Psoas muscle (tissue), 7 donors: ENCODE measurements at regions not wholly inside any gene's neighbourhood (a gene's known extent, or its start where the extent isn't known, plus 50 kb on each side); places are given as distances from the start of the nearest gene placed in this dataset.
"Not testable (repeated sequence)": the region's sequence is repeated elsewhere in the genome, so short reads cannot be mapped to it uniquely, and the experiment has no call there.

Experiments
- ATAC-seq, 4 donors: fragments of 200-7000 bp; cut with Tn5 transposase; one replicate each; pipeline ENCODE4 v1.9.1; 2020; ENCODE audit warnings: moderate library complexity in 3 of 4, mild to moderate bottlenecking in 2 of 4
- DNase-seq, 2 donors: peaks; one replicate each; pipeline ENCODE4 v3.0.0-alpha.2; 2020
- H3K27ac ChIP-seq: fragments of 200-600 bp; one replicate; pipeline ENCODE4 v1.8.0; 2022
- H3K27me3 ChIP-seq, 3 donors: fragments of 200-600 bp in 1 of 3; one replicate each; pipeline versions ENCODE4 v1.6.1 to v1.8.0; 2013 to 2022; ENCODE audit warnings: low read length in 2 of 3, mild to moderate bottlenecking in 2 of 3, moderate library complexity in 1 of 3; ENCODE audit not compliant: insufficient read depth in 3 of 3
- H3K36me3 ChIP-seq, 2 donors: fragments of 200-600 bp in 1 of 2; one replicate each; pipeline versions ENCODE4 v1.6.1 to v1.8.0; 2013 to 2022; ENCODE audit warnings: low read depth in 1 of 2, mild to moderate bottlenecking in 1 of 2, moderate library complexity in 1 of 2; ENCODE audit not compliant: insufficient read depth in 1 of 2
- H3K4me1 ChIP-seq: fragments of 200-600 bp; one replicate; pipeline ENCODE4 v1.8.0; 2022
- H3K4me3 ChIP-seq: fragments of 200-600 bp; one replicate; pipeline ENCODE4 v1.8.0; 2022; ENCODE audit warnings: mild to moderate bottlenecking
- H3K9me3 ChIP-seq: fragments of 200-600 bp; one replicate; pipeline ENCODE4 v1.8.0; 2022
- CTCF ChIP-seq: fragments of 200-600 bp; IDR thresholded peaks from one replicate; pipeline ENCODE4 v1.8.0; 2022; ENCODE audit warnings: antibody characterized with exemption
- WGBS, 3 donors: extraction: QIAGEN DNeasy Blood & Tissue Kit; methylation state at CpG; one replicate each; pipeline versions ENCODE4 v1.1.6 to v1.1.7; 2013; 5-methylcytosine and 5-hydroxymethylcytosine counted together
- intact Hi-C, 2 donors: fragments of 100-400 bp; cut with DNase I; formaldehyde crosslinking; loops; one replicate each; pipeline versions ENCODE4 v1.11.0 to v1.14.2; 2022
- donor health status: healthy with polysubstance abuse.
- donor health status: DM: no; HTN: no; CAD: no; lungs with moderate emphysema.
- donor health status: Bipolar disorder and iron deficiency.
- donor health status: healthy.
- donor health status: DM: yes; HTN: yes; CAD: no.
- donor health status: DM: no; HTN: no; CAD: no.
- donor health status: DM: yes; HTN: yes; CAD: no.

DNA sequence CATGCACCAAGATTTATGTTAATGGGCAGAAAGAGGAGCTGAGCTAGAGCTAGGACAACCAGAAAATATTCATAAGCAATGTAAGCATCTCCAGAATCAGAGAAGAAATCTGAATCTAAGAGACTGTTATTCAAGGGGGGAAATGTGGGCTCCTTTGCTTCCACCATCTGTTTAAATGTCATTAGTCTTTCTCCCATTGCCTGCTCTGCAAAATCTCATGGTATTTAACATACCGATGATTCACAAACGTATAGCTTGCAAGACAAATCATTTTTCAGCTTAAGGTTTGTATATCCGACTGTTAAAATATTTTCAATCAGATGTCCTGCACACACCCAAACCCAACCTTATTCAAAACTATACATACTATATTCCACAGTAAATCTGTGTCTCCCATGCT is 133.4 kb upstream of the TACR3 start:
- no peaks in the 10 kb centered on the region for H3K9me3 ChIP-seq
- ATAC-seq: no peak
- no peaks in the 10 kb centered on the region for H3K27me3 ChIP-seq
- H3K27ac ChIP-seq: no peak overlapping the region
- no peaks in the 10 kb centered on the region for H3K4me1 ChIP-seq
- TF ChIP-seq CTCF: no peak
- no peak for DNase-seq
- H3K4me3 ChIP-seq: no peak overlapping the region
- intact Hi-C loops: no loop called here
- 39 to 44% (median 42%) methylated on average over 3 of the region's 3 CpGs for whole genome bisulfite sequencing, 3 donors
- no peaks in the 10 kb centered on the region for H3K36me3 ChIP-seq

DNA sequence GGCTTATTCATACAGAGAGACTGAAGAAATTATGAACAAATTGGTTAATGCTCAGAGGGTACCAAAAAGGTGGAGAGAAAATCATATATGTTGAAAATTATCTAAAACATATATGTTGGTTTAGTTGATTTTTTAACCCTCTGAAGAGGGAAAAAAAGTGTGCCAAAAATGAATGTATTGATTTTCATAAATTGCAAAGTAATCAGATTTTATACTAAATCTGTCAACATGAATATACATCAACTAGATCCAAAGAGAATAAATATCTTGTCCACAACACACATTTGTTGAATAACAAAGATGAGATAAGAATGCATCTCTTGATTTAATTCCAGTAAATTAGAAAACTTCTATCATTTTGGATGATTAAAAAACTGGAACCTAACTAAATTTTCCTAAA is 125.3 kb upstream of the TACR3 start:
- no peak overlapping the region for H3K27ac ChIP-seq
- no peak for TF ChIP-seq CTCF
- H3K27me3 ChIP-seq: no peaks in the 10 kb centered on the region
- no peak overlapping the region for H3K4me3 ChIP-seq
- no peaks in the 10 kb centered on the region for H3K36me3 ChIP-seq
- ATAC-seq (no peak), DNase-seq (no peak)
- intact Hi-C loops: no loop called here
- H3K4me1 ChIP-seq: no peaks in the 10 kb centered on the region
- no peaks in the 10 kb centered on the region for H3K9me3 ChIP-seq

DNA sequence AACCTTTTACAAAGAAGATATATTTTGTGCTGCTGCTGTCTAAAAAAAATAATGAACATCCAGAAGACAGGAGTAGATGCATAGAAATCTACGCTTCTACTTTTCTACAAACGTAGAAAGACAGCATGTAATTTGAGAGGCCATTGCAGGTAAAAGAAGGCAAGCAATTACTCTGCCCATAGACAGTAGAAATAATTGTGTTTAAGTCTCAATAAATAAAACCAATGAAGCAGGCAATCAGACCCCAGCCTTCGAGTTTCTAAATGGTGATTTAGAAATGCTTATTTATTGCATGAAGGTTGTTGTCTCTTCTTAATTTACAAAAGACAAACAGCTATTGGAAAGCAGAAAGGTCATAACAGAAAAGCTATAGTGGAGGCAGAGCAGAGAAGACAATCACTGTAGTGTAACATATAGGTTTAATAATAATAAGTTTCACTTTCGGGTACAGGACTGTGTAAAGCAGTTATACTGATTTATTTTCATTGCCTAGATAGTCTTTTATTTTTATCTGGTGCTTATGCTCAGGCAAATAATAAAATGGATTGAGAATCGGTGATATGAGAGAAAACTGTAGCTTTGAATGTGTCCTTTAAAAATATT is 123.0 kb upstream of the TACR3 start:
- intact Hi-C loops: no loop called here
- no peak overlapping the region for H3K27ac ChIP-seq
- H3K4me1 ChIP-seq: no peaks in the 10 kb centered on the region
- no peak for TF ChIP-seq CTCF
- ATAC-seq (no peak), DNase-seq (no peak)
- no peaks in the 10 kb centered on the region for H3K9me3 ChIP-seq
- H3K27me3 ChIP-seq: no peaks in the 10 kb centered on the region
- H3K4me3 ChIP-seq: no peak overlapping the region
- 66 to 69% (median 68%) methylated on average over 5 of the region's 5 CpGs for WGBS, 3 donors
- no peaks in the 10 kb centered on the region for H3K36me3 ChIP-seq

- H3K4me3 ChIP-seq: no peak overlapping the region
- H3K27ac ChIP-seq: no peak overlapping the region
- intact Hi-C loops: no loop called here
- DNase-seq (no peak), ATAC-seq (no peak)
- no peaks in the 10 kb centered on the region for H3K9me3 ChIP-seq
- no peaks in the 10 kb centered on the region for H3K36me3 ChIP-seq
- WGBS, 3 donors: 19 to 29% (median 22%) methylated on average over 1 of the region's 1 CpG
- H3K4me1 ChIP-seq: no peaks in the 10 kb centered on the region
- TF ChIP-seq CTCF: no peak
- H3K27me3 ChIP-seq: no peaks in the 10 kb centered on the region
Measured at GRCh38 chr4:103842076-103842475, 122.3 kb upstream of the TACR3 start.

DNA sequence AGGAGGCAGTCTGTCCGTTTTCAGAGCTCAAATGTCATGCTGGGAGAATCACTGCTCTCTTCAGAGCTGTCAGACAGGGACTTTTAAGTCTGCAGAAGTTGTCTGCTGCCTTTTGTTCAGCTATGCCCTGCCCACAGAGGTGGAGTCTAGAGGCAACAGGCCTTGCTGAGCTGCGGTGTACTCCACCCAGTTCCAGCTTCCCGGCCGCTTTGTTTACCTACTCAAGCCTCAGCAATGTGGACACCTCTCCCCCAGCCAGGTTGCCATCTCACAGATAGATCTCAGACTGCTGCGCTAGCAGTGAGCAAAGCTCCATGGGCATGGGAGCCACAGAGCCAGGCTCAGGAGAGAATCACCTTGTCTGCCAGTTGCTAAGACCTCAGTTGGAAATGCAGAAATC is 90.5 kb upstream of the TACR3 start:
- H3K9me3 ChIP-seq, intact Hi-C loops, H3K36me3 ChIP-seq, DNase-seq, H3K27me3 ChIP-seq, ATAC-seq, H3K4me3 ChIP-seq, H3K4me1 ChIP-seq, H3K27ac ChIP-seq: not testable (repeated sequence)
- WGBS, 3 donors: 60 to 67% (median 63%) methylated on average over 5 of the region's 5 CpGs
